ENCODE measurements at regions not wholly inside any gene's neighbourhood (a gene's known extent, or its start where the extent isn't known, plus 50 kb on each side); places are given as distances from the start of the nearest gene placed in this dataset.

DNA sequence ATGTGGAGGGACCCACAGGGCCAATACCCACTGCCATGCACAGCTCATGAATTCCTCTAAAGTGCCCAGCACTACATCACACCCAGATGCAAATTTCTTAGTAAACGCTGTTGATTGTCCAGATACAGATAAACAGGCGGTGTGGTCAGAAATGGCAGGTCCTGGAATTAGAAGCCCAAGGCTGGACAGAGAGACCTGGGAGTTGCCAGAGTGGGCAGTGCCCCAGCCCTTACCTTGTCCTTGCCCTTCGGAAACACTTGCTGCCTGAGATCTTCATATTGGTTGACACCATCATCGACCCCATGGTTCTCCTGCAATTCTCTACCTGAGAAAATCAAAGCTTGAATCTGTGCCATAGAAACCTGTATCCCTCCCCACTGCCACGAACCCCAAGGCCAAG lies 149.3 kb upstream of the ETV3 start:
- Histone ChIP-seq H3K4me3 (ENCODE audit: low read depth, low read length, poor library complexity, severe bottlenecking) (no peak overlapping the region), H3K4me1 (ENCODE audit: insufficient read depth, low read length, poor library complexity, severe bottlenecking) (no peaks in the 10 kb centered on the region), H3K27ac (ENCODE audit: low read depth, low read length, poor library complexity, severe bottlenecking) (no peak overlapping the region), H3K36me3 (ENCODE audit: insufficient read depth, low read length, poor library complexity, severe bottlenecking) (no peaks in the 10 kb centered on the region), H3K9me3 (ENCODE audit: low read depth, low read length, poor library complexity, severe bottlenecking) (no peaks in the 10 kb centered on the region), H3K27me3 (replicated peaks; ENCODE audit: insufficient read depth, low read depth, low read length, poor library complexity) (peaks cover 49% of the 10 kb centered on the region)
- no peak for DNase-seq (ENCODE audit: low spot score)
- intact Hi-C loops (cut with micrococcal nuclease; ENCODE audit: unreplicated experiment) = no loop called here
- ChIA-PET CTCF (no interaction called here), POLR2A (ENCODE audit: low non-redundant PET) (no interaction called here)
- no TSS peak for BruUV-seq (replicated peaks)
- TF ChIP-seq EZH2 (IDR thresholded peaks at IDR 0.05; ENCODE audit: borderline replicate concordance, low read depth, low read length, poor library complexity, severe bottlenecking) = no peak
- TF ChIP-seq, protein P1, sequence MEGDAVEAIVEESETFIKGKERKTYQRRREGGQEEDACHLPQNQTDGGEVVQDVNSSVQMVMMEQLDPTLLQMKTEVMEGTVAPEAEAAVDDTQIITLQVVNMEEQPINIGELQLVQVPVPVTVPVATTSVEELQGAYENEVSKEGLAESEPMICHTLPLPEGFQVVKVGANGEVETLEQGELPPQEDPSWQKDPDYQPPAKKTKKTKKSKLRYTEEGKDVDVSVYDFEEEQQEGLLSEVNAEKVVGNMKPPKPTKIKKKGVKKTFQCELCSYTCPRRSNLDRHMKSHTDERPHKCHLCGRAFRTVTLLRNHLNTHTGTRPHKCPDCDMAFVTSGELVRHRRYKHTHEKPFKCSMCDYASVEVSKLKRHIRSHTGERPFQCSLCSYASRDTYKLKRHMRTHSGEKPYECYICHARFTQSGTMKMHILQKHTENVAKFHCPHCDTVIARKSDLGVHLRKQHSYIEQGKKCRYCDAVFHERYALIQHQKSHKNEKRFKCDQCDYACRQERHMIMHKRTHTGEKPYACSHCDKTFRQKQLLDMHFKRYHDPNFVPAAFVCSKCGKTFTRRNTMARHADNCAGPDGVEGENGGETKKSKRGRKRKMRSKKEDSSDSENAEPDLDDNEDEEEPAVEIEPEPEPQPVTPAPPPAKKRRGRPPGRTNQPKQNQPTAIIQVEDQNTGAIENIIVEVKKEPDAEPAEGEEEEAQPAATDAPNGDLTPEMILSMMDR (conservative IDR thresholded peaks at IDR 0.05; ENCODE audit: low read depth, low read length) = no peak

DNA sequence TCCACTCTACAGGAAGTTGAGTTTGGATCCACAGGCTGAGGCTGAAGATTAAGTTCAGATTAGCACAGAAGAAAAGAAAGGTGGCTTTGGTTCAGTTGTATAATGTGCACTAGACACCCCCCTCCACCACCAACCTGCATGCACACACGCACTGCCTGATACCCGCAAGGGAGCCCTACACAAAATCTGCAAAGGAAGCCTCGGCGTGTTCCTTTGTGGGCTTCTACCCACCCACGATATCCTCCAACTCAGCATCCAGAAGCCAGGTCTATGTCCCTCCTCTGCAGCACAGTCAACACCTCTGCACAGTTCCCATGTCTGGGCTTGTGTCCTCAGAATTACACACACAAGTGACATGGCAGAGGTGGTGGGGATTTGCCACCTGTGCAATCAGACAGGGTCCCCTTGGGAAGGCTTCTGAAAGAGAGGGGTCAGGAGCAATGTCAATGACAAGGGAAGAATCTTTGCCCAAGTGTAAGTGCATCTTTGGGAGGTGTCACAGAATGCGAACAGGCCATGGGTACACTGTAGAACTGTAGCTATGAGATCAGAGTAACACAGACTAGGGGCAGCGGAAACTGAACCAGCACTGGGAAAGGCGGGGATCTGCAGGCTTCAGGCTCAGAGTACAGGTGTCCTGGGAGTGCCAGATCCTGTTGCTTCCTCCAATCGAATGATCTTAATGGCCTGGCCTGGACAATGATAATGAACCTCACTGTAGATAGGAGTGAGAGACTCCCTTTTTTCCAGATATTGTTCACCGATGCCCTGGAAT lies 148.6 kb upstream of the ETV3 start:
- no peaks in the 10 kb centered on the region for H3K36me3 ChIP-seq (ENCODE audit: insufficient read depth, low read length, poor library complexity, severe bottlenecking)
- BruUV-seq (replicated peaks) = no TSS peak
- CTCF ChIA-PET = no interaction called here

DNA sequence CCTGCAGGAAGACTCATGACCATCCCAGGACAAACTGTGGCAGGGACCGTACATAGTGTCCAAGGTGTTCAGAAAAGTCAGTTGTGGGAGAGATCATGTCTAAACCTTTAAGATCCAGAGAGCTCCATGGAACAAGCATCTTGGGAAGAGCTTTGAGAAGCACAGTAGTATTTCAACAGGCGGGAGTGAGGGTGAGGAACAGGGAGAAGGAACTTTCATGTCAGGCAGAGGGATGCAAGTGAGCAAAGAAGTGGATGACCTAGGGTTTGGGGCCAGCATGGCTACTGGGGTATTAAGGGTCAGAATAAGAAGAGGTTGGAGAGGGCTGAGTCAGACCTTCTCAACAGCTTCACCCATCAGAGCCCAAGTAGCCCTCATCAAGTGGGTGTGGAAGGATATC lies 147.9 kb upstream of the ETV3 start:
- intact Hi-C loops (cut with micrococcal nuclease; ENCODE audit: unreplicated experiment) = no loop called here
- POLR2A ChIA-PET (ENCODE audit: low non-redundant PET) = no interaction called here
- TF ChIP-seq, protein P1 (conservative IDR thresholded peaks at IDR 0.05; ENCODE audit: low read depth, low read length) = no peak
- no TSS peak for BruUV-seq (replicated peaks)
- CTCF ChIA-PET = no interaction called here
- Histone ChIP-seq H3K36me3 (ENCODE audit: insufficient read depth, low read length, poor library complexity, severe bottlenecking) (no peaks in the 10 kb centered on the region), H3K9me3 (ENCODE audit: low read depth, low read length, poor library complexity, severe bottlenecking) (no peaks in the 10 kb centered on the region), H3K27me3 (replicated peaks; ENCODE audit: insufficient read depth, low read depth, low read length, poor library complexity) (peaks cover 62% of the 10 kb centered on the region), H3K27ac (ENCODE audit: low read depth, low read length, poor library complexity, severe bottlenecking) (no peak overlapping the region), H3K4me3 (ENCODE audit: low read depth, low read length, poor library complexity, severe bottlenecking) (no peak overlapping the region), H3K4me1 (ENCODE audit: insufficient read depth, low read length, poor library complexity, severe bottlenecking) (no peaks in the 10 kb centered on the region)
- DNase-seq (ENCODE audit: low spot score) = no peak

More for the DNA sequence above, 148.6 kb upstream of the ETV3 start:
- Histone ChIP-seq H3K27me3 (replicated peaks; ENCODE audit: insufficient read depth, low read depth, low read length, poor library complexity) (peaks cover 55% of the 10 kb centered on the region), H3K27ac (ENCODE audit: low read depth, low read length, poor library complexity, severe bottlenecking) (no peak overlapping the region), H3K4me1 (ENCODE audit: insufficient read depth, low read length, poor library complexity, severe bottlenecking) (no peaks in the 10 kb centered on the region), H3K4me3 (ENCODE audit: low read depth, low read length, poor library complexity, severe bottlenecking) (no peak overlapping the region), H3K9me3 (ENCODE audit: low read depth, low read length, poor library complexity, severe bottlenecking) (no peaks in the 10 kb centered on the region)
- DNase-seq (ENCODE audit: low spot score) = no peak
- POLR2A ChIA-PET (ENCODE audit: low non-redundant PET) = no interaction called here
- intact Hi-C loops (cut with micrococcal nuclease; ENCODE audit: unreplicated experiment) = no loop called here
- TF ChIP-seq, protein P1 (conservative IDR thresholded peaks at IDR 0.05; ENCODE audit: low read depth, low read length) = no peak
- TF ChIP-seq EZH2 (IDR thresholded peaks at IDR 0.05; ENCODE audit: borderline replicate concordance, low read depth, low read length, poor library complexity, severe bottlenecking) = no peak
